ENCODE measurements at regions not wholly inside any gene's neighbourhood (a gene's known extent, or its start where the extent isn't known, plus 50 kb on each side); places are given as distances from the start of the nearest gene placed in this dataset.

- ChIA-PET POLR2A (ENCODE audit: low non-redundant PET) (no interaction called here), CTCF (no interaction called here)
- Histone ChIP-seq H3K4me3 (ENCODE audit: low read depth, low read length, poor library complexity, severe bottlenecking) (no peak overlapping the region), H3K36me3 (ENCODE audit: insufficient read depth, low read length, poor library complexity, severe bottlenecking) (no peaks in the 10 kb centered on the region), H3K27ac (ENCODE audit: low read depth, low read length, poor library complexity, severe bottlenecking) (no peak overlapping the region), H3K4me1 (ENCODE audit: insufficient read depth, low read length, poor library complexity, severe bottlenecking) (no peaks in the 10 kb centered on the region), H3K27me3 (replicated peaks; ENCODE audit: insufficient read depth, low read depth, low read length, poor library complexity) (no peaks in the 10 kb centered on the region), H3K9me3 (ENCODE audit: low read depth, low read length, poor library complexity, severe bottlenecking) (no peaks in the 10 kb centered on the region)
- DNase-seq (ENCODE audit: low spot score), result no peak
- no peak for TF ChIP-seq CTCF (conservative IDR thresholded peaks at IDR 0.05; ENCODE audit: low read depth, low read length)
- no peak for TF ChIP-seq EZH2 (IDR thresholded peaks at IDR 0.05; ENCODE audit: borderline replicate concordance, low read depth, low read length, poor library complexity, severe bottlenecking)
- intact Hi-C loops (cut with micrococcal nuclease; ENCODE audit: unreplicated experiment), result no loop called here
- BruUV-seq (replicated peaks), result no TSS peak
Observed at GRCh38 chr3:63764511-63764910, 54.6 kb upstream of the C3orf49 start.

- CTCF ChIA-PET, result no interaction called here
- intact Hi-C loops (cut with micrococcal nuclease; ENCODE audit: unreplicated experiment), result no loop called here
Observed at GRCh38 chr3:63766261-63766660, 52.8 kb upstream of the C3orf49 start.

GRCh38 chr3:63768386-63768785 lies 50.7 kb upstream of the C3orf49 start:
- no peaks in the 10 kb centered on the region for H3K9me3 ChIP-seq (ENCODE audit: low read depth, low read length, poor library complexity, severe bottlenecking)
- ChIA-PET POLR2A (ENCODE audit: low non-redundant PET) (no interaction called here), CTCF (no interaction called here)
- H3K4me3 ChIP-seq (ENCODE audit: low read depth, low read length, poor library complexity, severe bottlenecking), result no peak overlapping the region
- no peak for TF ChIP-seq EZH2 (IDR thresholded peaks at IDR 0.05; ENCODE audit: borderline replicate concordance, low read depth, low read length, poor library complexity, severe bottlenecking)
- TF ChIP-seq CTCF (conservative IDR thresholded peaks at IDR 0.05; ENCODE audit: low read depth, low read length), result no peak
- H3K27ac ChIP-seq (ENCODE audit: low read depth, low read length, poor library complexity, severe bottlenecking), result no peak overlapping the region
- no TSS peak for BruUV-seq (replicated peaks)
- intact Hi-C loops (cut with micrococcal nuclease; ENCODE audit: unreplicated experiment), result no loop called here
- no peaks in the 10 kb centered on the region for H3K27me3 ChIP-seq (replicated peaks; ENCODE audit: insufficient read depth, low read depth, low read length, poor library complexity)
- DNase-seq (ENCODE audit: low spot score), result no peak
- no peaks in the 10 kb centered on the region for H3K4me1 ChIP-seq (ENCODE audit: insufficient read depth, low read length, poor library complexity, severe bottlenecking)
- no peaks in the 10 kb centered on the region for H3K36me3 ChIP-seq (ENCODE audit: insufficient read depth, low read length, poor library complexity, severe bottlenecking)

More at GRCh38 chr3:63766261-63766660, 52.8 kb upstream of the C3orf49 start:
- Histone ChIP-seq H3K9me3 (ENCODE audit: low read depth, low read length, poor library complexity, severe bottlenecking) (no peaks in the 10 kb centered on the region), H3K27me3 (replicated peaks; ENCODE audit: insufficient read depth, low read depth, low read length, poor library complexity) (no peaks in the 10 kb centered on the region), H3K4me1 (ENCODE audit: insufficient read depth, low read length, poor library complexity, severe bottlenecking) (no peaks in the 10 kb centered on the region), H3K4me3 (ENCODE audit: low read depth, low read length, poor library complexity, severe bottlenecking) (no peak overlapping the region), H3K27ac (ENCODE audit: low read depth, low read length, poor library complexity, severe bottlenecking) (no peak overlapping the region), H3K36me3 (ENCODE audit: insufficient read depth, low read length, poor library complexity, severe bottlenecking) (no peaks in the 10 kb centered on the region)
- DNase-seq (ENCODE audit: low spot score), result no peak
- TF ChIP-seq CTCF (conservative IDR thresholded peaks at IDR 0.05; ENCODE audit: low read depth, low read length) (no peak), EZH2 (IDR thresholded peaks at IDR 0.05; ENCODE audit: borderline replicate concordance, low read depth, low read length, poor library complexity, severe bottlenecking) (no peak)
- BruUV-seq (replicated peaks), result no TSS peak
- POLR2A ChIA-PET (ENCODE audit: low non-redundant PET), result no interaction called here

Data from A673 (cell line).